Endodermal cell (in vitro differentiated cells): ENCODE measurements at regions not wholly inside any gene's neighbourhood (a gene's known extent, or its start where the extent isn't known, plus 50 kb on each side); places are given as distances from the start of the nearest gene placed in this dataset.

Experiments used
- DNase-seq: peaks from one replicate; pipeline ENCODE4 v3.0.0-alpha.2; 2017
- H3K27ac ChIP-seq: 2 replicates; pipeline ENCODE4 v1.5.1; 2013; ENCODE audit warnings: mild to moderate bottlenecking, low read depth, low read length, moderate library complexity
- H3K27me3 ChIP-seq: 2 replicates; pipeline ENCODE4 v1.6.1; 2013; ENCODE audit warnings: mild to moderate bottlenecking, low read length, moderate library complexity; ENCODE audit not compliant: insufficient read depth, control insufficient read depth, poor library complexity, severe bottlenecking
- H3K36me3 ChIP-seq: 2 replicates; pipeline ENCODE4 v1.7.0; 2013; ENCODE audit warnings: mild to moderate bottlenecking, low read length, moderate library complexity; ENCODE audit not compliant: control insufficient read depth, insufficient read depth
- H3K4me1 ChIP-seq: one replicate; pipeline ENCODE4 v1.7.0; 2013; ENCODE audit warnings: low read length; ENCODE audit not compliant: control insufficient read depth, insufficient read depth
- H3K4me3 ChIP-seq: 2 replicates; pipeline ENCODE4 v1.5.1; 2013; ENCODE audit warnings: mild to moderate bottlenecking, low read length, moderate library complexity
- H3K9ac ChIP-seq: 2 replicates; pipeline ENCODE4 v1.6.1; 2013; ENCODE audit warnings: mild to moderate bottlenecking, low read length, moderate library complexity; ENCODE audit not compliant: poor library complexity, severe bottlenecking; ENCODE audit errors: extremely low read depth
- H3K9me3 ChIP-seq: 2 replicates; pipeline ENCODE4 v1.6.1; 2013; ENCODE audit warnings: mild to moderate bottlenecking, low read length, moderate library complexity; ENCODE audit not compliant: control insufficient read depth
- H3K27ac Mint-ChIP-seq: 2 replicates; pipeline ENCODE4 v1.8.0; 2020; ENCODE audit warnings: mixed read lengths
- H3K27me3 Mint-ChIP-seq: 2 replicates; pipeline ENCODE4 v1.8.0; 2021; ENCODE audit warnings: mild to moderate bottlenecking, mixed read lengths; ENCODE audit not compliant: insufficient read depth
- H3K36me3 Mint-ChIP-seq: 2 replicates; pipeline ENCODE4 v1.8.0; 2020; ENCODE audit warnings: low read depth, mixed read lengths
- H3K4me1 Mint-ChIP-seq: 2 replicates; pipeline ENCODE4 v1.8.0; 2020; ENCODE audit warnings: mixed read lengths
- H3K4me3 Mint-ChIP-seq: 2 replicates; pipeline ENCODE4 v1.8.0; 2020; ENCODE audit warnings: mild to moderate bottlenecking, moderate library complexity, mixed read lengths
- H3K9me3 Mint-ChIP-seq: 2 replicates; pipeline ENCODE4 v1.8.0; 2020; ENCODE audit warnings: mild to moderate bottlenecking, mixed read lengths
- WGBS, 2 experiments: methylation state at CpG; one replicate each; pipeline versions ENCODE4 v1.1.5 to v1.1.7; 2013; ENCODE audit warnings: missing lambda C conversion rate in 2 of 2, mixed read lengths in 1 of 2; ENCODE audit not compliant: insufficient coverage in 1 of 2, insufficient read length in 1 of 2; 5-methylcytosine and 5-hydroxymethylcytosine counted together
- TF ChIP-seq, protein P1 (sequence below): fragments of 200-600 bp; sonication (generic); conservative IDR thresholded peaks from 2 replicates; pipeline ENCODE4 v1.5.0; 2021; ENCODE audit warnings: antibody characterized with exemption, mild to moderate bottlenecking

DNA sequence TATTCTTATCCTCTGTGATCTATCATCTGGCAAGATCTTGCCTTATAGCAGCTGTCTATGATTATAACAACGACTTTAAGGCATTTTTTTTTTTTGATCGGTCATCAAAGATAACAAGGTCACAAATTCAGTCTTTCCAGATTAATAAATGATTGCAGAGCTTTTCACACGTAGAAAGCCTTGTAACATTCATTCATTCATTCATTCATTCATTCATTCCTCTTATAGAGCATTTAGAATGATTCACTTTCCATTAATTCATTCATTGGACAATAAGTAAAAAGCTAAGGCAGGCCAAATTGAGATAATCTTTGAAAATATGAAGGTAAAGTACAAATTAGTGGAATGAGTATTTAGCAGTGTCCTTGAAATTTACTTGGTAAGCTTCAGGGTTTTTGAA lies 223.7 kb downstream of the NUP35 start:
- Mint-ChIP-seq H3K9me3 (no peaks in the 10 kb centered on the region), H3K36me3 (no peaks in the 10 kb centered on the region), H3K27me3 (no peaks in the 10 kb centered on the region), H3K4me1 (peaks cover 4% of the 10 kb centered on the region), H3K27ac (no peak overlapping the region), H3K4me3 (no peak overlapping the region)
- H3K27me3 ChIP-seq, result no peaks in the 10 kb centered on the region
- H3K4me1 ChIP-seq, result no peaks in the 10 kb centered on the region
- H3K4me3 ChIP-seq, result no peak overlapping the region
- H3K27ac ChIP-seq, result no peak overlapping the region
- H3K36me3 ChIP-seq, result no peaks in the 10 kb centered on the region
- no peak overlapping the region for H3K9ac ChIP-seq
- 94 to 96% methylated on average over 3 of the region's 3 CpGs for WGBS, 2 experiments
- DNase-seq, result no peak
- H3K9me3 ChIP-seq, result no peaks in the 10 kb centered on the region
- TF ChIP-seq, protein P1, sequence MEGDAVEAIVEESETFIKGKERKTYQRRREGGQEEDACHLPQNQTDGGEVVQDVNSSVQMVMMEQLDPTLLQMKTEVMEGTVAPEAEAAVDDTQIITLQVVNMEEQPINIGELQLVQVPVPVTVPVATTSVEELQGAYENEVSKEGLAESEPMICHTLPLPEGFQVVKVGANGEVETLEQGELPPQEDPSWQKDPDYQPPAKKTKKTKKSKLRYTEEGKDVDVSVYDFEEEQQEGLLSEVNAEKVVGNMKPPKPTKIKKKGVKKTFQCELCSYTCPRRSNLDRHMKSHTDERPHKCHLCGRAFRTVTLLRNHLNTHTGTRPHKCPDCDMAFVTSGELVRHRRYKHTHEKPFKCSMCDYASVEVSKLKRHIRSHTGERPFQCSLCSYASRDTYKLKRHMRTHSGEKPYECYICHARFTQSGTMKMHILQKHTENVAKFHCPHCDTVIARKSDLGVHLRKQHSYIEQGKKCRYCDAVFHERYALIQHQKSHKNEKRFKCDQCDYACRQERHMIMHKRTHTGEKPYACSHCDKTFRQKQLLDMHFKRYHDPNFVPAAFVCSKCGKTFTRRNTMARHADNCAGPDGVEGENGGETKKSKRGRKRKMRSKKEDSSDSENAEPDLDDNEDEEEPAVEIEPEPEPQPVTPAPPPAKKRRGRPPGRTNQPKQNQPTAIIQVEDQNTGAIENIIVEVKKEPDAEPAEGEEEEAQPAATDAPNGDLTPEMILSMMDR, result no peak

- Mint-ChIP-seq H3K9me3 (no peaks in the 10 kb centered on the region), H3K27ac (no peak overlapping the region)
- WGBS, 2 experiments, result 97% methylated on average over 2 of the region's 2 CpGs; no CpG with 5 or more reads in 1 of the 2 experiments
These were observed 224.2 kb downstream of the NUP35 start for GRCh38 chr2:183348492-183348891.

DNA sequence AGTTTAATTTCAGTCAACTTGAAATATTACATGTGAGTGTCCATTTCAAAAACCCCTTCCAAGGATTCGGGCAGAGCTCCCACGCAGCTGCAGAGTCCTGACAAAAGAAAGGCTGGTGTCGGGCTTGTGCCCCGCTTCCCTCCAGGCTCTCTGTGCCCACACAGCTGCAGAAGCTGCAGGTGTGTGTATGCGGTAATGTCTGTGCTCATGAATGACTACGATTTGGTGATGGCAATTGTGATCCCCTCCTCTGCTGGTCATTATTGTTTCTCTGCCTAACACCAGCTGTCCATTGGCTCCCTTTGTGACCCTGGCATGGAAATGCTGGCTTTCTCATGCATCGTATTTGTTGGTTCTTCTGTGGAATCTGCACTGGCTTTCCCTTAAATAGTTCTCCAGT lies 224.8 kb downstream of the NUP35 start:
- H3K4me1 Mint-ChIP-seq, result peaks cover 4% of the 10 kb centered on the region
- H3K9me3 Mint-ChIP-seq, result no peaks in the 10 kb centered on the region
- Histone ChIP-seq H3K36me3 (no peaks in the 10 kb centered on the region), H3K4me3 (no peak overlapping the region), H3K27ac (no peak overlapping the region), H3K9ac (no peak overlapping the region), H3K27me3 (no peaks in the 10 kb centered on the region), H3K4me1 (no peaks in the 10 kb centered on the region), H3K9me3 (no peaks in the 10 kb centered on the region)
- no peak for DNase-seq
- TF ChIP-seq, protein P1, result no peak
- no peaks in the 10 kb centered on the region for H3K36me3 Mint-ChIP-seq
- no peak overlapping the region for H3K4me3 Mint-ChIP-seq
- 88% methylated on average over 4 to 7 of the region's 7 CpGs for WGBS, 2 experiments
- no peak overlapping the region for H3K27ac Mint-ChIP-seq
- H3K27me3 Mint-ChIP-seq, result no peaks in the 10 kb centered on the region

More at GRCh38 chr2:183348492-183348891, 224.2 kb downstream of the NUP35 start:
- H3K4me3 Mint-ChIP-seq, result no peak overlapping the region
- no peaks in the 10 kb centered on the region for H3K27me3 Mint-ChIP-seq
- H3K9ac ChIP-seq, result no peak overlapping the region
- peaks cover 4% of the 10 kb centered on the region for H3K4me1 Mint-ChIP-seq
- no peaks in the 10 kb centered on the region for H3K9me3 ChIP-seq
- H3K36me3 ChIP-seq, result no peaks in the 10 kb centered on the region
- TF ChIP-seq, protein P1, result no peak
- no peak overlapping the region for H3K4me3 ChIP-seq
- no peak overlapping the region for H3K27ac ChIP-seq
- no peak for DNase-seq
- H3K27me3 ChIP-seq, result no peaks in the 10 kb centered on the region
- H3K4me1 ChIP-seq, result no peaks in the 10 kb centered on the region
- no peaks in the 10 kb centered on the region for H3K36me3 Mint-ChIP-seq
